ENCODE measurements at regions not wholly inside any gene's neighbourhood (a gene's known extent, or its start where the extent isn't known, plus 50 kb on each side); places are given as distances from the start of the nearest gene placed in this dataset.
"Not testable (repeated sequence)": the region's sequence is repeated elsewhere in the genome, so short reads cannot be mapped to it uniquely, and the experiment has no call there.

DNA sequence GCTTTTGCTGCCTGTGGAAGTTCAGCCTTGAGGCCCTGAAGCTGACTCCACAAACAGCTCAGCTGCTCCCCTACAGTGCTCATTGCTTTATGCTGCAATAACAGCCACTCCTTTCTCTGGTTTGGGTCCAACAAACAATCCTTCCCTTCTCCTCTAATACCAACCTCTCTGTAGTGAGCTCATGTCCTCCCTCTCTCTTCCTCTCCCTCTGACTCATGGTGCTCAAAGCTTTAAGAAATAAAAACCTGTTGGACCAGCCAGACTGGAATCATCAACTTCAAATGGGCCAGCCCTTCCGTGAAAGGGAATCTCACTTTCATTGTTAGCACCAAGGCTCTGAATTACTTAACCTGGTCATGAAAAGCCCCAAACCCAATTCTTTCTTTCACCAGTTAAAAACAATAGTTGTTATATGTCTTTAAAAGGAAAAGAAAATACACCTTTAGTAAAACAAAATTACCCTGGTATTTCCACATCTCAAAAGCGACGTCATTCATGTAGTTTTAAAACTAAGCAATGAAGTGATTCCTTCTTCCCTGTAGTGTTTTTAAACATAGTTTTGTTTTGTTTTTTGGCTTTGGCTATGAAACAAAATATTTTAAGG is 126.4 kb downstream of the DUSP6 start:
- DNase-seq: no peak

DNA sequence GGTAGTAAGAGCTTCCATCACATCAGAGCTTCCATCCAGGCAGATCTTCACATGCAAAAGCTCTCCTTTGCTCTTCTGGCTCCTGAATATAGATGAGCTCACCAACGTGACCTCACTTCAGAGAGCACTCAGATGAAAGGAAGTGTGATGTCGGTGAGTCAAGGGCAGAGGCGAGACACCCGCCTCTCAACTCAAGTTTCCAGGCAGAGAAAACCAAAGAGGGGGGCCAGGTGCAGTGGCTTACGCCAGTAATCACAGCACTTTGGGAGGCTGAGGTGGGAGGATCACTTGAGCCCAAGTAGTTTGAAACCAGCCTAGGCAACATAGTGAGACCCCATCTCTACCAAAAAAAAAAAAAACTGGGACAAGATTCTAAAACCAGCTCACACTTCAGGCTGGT is 126.9 kb downstream of the DUSP6 start:
- DNase-seq: peak; percentile 25

DNA sequence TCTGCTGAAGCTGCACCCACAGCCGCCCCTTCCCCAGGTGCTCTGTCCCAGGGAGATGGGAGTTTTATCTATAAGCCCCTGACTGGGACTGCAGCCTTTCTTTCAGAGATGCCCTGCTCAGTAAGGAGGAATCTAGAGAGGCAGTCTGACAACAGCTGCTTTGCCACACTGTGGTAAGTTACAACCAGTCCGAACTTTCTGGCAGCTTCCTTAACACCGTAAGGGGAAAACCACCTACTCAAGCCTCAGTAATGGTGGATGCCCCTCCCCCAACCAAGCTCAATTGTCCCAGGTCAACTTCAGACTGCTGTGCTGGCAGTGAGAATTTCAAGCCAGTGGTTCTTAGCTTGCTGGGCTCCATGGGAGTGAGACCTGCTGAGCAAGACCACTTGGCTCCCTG is 129.7 kb downstream of the DUSP6 start:
- not testable (repeated sequence) for DNase-seq

DNA sequence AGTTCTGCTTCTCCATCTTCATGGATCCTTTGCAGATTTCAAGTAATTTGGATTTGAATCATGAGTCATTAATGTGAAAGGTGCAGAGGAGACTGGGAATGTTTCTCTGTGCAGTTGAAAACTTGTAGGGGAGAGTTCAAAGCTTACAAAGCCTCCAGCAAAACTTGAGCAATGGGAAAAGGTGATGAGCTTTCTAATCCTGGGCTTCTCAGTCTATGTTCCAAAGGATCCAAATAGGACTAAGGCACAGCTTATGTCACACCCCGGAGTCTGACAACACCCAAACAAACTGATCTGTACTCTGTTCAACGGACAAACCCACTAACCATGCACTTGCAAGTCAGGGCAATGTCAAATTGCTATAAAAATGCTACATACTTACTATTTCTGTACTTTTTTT is 134.8 kb downstream of the DUSP6 start:
- no peak for DNase-seq

DNA sequence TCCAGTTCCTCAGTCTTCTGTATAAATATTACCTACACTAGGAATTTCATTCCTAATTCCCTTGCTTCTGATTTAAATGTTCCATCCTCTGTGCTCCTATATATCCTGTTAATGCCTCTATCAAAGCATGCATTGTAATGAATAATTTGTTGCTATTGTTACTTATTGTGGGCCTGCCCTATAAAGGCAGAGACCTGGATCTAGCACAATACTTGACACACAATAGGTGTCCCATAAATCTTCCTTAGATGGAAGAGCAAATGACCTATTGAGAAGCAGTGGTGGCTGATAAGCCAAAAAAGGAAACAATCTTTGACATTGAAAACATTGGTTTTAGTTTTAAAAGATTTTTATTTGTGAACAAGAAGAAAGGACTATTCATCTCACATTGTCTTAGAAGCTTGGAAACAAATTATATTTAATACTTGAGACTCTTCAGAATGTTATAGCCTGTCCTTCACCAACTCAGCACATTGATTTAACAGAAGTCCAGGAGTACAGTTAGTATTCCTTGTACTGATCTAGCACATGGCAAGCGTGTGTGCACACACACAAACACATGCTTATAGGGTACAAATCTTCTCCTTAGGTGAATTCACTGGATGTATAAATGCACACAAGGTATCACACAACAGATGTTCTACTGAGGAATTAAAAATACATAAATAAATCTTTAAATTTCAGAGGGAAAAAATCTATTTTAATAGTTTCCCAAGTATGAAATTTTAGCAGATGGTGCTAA is 135.9 kb downstream of the DUSP6 start:
- DNase-seq: no peak

DNA sequence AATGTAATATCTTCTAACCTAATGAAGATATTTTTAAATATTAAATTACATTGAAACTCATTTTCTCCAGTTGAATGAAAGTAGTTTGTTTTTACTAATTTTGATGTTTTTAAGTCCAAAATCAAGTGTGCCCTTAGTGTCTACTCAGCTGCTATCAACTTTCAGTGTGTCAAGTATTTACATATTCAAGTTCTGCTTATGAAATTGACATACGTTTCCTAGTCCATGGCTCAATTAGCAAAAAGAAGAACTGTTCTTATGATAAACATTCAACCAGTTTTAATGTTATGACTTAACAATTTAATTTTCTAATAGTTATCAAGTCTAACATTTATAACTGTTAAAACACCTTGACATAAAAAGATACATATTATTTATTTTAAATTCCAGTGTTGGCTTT is 137.1 kb downstream of the DUSP6 start:
- DNase-seq: no peak

GRCh38 chr12:89213747-89214146 is 138.6 kb downstream of the DUSP6 start:
- no peak for DNase-seq

GRCh38 chr12:89213139-89213538 is 139.2 kb downstream of the DUSP6 start:
- DNase-seq: no peak

GRCh38 chr12:89212339-89212771 is 139.9 kb downstream of the DUSP6 start:
- no peak for DNase-seq

- DNase-seq: no peak
Observed at GRCh38 chr12:89211456-89211855, 140.8 kb downstream of the DUSP6 start.

DNA sequence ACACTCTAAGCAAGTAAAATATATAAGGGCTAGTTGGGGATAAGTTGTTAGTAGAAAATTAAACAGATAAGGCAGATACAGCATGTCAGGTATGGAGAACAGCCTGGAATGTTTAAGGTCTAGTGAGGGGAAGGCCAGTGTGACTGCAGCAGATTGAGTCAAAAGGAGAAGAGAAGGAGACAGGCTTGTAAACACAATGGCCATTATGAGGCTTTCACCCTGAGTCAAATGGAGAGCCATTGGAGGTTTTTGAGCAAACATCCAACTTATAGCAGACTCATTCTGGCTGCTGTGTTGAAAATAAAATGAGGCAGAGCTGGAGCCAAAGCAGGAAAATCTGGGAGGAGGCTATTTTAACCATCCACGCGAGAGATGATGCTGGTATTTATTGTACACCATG is 142.0 kb downstream of the DUSP6 start:
- DNase-seq: no peak

GRCh38 chr12:89208661-89209096 is 143.6 kb downstream of the DUSP6 start:
- DNase-seq: no peak

DNA sequence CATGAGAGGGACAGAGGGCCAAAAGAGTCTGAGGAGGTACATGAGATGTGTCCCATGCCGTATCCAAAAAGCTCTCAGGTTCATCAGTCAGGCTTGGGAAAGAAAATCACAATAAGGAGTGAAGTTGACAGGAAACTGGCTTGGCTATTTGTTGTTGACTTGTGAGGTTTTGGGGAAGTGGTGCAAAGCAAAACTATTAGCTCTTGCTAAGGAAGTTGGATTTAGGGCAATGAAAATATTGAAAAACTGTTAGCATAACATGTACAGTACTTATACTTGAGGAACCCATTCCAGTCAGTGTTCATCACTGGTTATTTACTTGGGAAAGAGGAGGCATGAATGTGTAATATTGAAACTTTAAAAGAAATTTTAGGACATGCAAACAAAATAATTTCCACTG is 145.9 kb downstream of the DUSP6 start:
- DNase-seq: no peak

- no peak for DNase-seq
Observed at GRCh38 chr12:89205517-89205916, 146.8 kb downstream of the DUSP6 start.

DNA sequence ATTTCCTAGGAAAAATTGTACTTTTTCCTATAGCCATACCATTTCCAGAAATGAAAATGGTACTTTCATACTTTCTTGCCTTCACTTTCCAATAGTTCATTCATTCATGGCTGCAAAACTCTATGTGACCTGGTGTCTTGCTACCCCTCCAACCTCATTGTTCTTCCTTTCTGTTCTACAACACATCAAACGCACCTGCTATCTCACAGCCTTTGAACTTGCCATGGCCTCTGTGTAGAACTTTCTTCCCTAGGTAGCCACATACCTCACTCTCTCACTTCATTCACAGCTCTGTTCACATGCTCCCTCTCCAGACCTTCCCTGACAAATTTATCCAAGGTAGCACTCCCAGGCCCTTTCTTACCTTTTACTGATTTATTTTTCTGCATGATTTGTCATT is 149.2 kb downstream of the DUSP6 start:
- DNase-seq: no peak

DNA sequence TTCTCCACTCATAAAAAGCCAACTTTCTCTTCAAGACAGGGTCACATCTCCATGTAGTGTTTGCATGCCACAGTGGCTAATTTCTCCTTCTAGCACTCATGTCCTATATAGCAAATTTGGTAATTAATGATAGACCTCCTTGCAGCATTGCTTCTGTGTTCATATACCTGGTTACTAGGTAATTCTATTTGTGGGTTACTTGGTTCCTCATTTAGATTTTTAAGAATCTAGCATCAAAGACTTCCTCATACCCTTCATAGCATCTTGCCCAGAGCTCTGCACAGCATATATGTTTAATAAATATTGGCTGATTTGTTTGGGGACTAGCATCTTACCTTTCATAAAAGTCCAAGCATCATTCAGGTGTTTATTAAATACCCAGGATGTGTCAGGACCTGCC is 152.1 kb downstream of the DUSP6 start:
- no peak for DNase-seq

- DNase-seq: no peak
Observed at GRCh38 chr12:89195470-89195869, 156.8 kb downstream of the DUSP6 start.

- DNase-seq: no peak
Observed at GRCh38 chr12:89194683-89195082, 157.6 kb downstream of the DUSP6 start.

DNA sequence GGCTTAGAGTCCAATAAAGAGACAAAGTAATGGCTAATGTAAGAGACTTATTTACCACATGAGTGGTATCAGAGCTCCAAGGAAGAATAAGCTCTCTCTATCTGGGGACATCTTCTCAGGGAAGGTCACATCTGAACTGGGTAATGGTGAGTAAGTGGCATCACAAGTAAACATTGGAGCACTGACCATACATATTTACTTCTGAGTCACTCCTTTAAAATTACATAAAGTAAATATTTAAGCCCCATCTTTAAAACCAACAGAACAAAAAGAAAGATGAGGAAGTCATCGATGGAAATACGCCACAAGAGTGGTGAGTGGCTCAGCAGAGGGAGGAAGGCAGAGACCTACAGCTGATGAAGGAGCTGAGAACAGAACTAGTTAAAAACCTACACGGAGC is 159.9 kb downstream of the DUSP6 start:
- DNase-seq: no peak

GRCh38 chr12:89191597-89191996 is 160.7 kb downstream of the DUSP6 start:
- DNase-seq: not testable (repeated sequence)

- no peak for DNase-seq
Observed at GRCh38 chr12:89189448-89189847, 162.9 kb downstream of the DUSP6 start.

- DNase-seq: no peak
Observed at GRCh38 chr12:89187507-89187906, 164.8 kb downstream of the DUSP6 start.

DNA sequence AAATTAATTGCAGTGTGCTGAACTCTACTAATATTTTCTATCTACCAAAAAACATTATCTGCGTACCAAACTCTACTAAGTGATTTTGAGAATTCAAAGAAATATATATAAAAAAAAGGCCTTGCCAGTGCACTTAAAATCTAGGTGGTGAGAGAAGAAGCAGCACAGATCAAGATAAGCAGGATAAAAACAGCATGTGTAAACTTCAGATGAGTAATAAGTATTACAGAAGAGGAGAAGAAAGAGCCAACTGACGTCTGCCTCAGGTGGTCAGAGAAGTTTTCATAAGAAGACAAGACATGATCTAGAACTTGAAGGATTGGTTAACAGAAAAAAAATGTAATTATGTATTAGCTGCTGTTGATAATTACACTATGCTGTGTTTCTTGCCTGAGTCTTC is 166.4 kb downstream of the DUSP6 start:
- DNase-seq: no peak

- DNase-seq: no peak
Observed at GRCh38 chr12:89185181-89185580, 167.1 kb downstream of the DUSP6 start.

- no peak for DNase-seq
Observed at GRCh38 chr12:89183985-89184435, 168.3 kb downstream of the DUSP6 start.

All from NCI-H187 treated with DMSO at 0.1 percent for 48 hours (cell line).